ENCODE measurements at regions not wholly inside any gene's neighbourhood (a gene's known extent, or its start where the extent isn't known, plus 50 kb on each side); places are given as distances from the start of the nearest gene placed in this dataset.

DNA sequence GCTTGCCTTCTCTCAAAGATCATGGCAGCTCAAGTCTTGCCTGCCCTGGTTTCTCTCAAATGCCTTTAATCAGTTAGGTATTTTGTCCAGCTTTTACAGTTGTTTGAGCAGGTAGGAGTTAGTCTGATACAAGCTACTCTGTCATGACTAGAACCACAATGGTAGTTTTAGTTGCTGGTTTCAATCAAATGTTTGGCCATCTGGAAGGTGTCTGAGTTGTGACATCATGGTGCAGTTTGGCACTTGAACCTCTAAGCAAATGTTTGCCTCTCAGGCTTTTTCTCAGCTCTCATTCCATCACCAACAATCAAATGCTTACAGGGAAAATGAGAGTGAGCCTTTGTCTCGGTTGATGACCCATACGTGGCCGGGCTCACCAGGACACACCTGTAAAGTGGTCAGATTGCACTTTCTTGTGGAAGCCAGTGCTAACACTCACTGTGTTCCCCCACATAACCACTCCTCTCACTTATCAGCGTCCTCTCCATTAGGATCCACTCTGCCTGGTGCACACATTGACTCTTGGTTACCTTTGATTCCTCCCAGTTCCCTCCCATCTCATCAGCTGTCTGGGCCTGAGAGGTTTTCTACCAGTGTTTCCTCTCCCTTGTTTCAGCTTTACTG, 67.5 kb downstream of the CCDC185 start:
- TF ChIP-seq, protein P1, sequence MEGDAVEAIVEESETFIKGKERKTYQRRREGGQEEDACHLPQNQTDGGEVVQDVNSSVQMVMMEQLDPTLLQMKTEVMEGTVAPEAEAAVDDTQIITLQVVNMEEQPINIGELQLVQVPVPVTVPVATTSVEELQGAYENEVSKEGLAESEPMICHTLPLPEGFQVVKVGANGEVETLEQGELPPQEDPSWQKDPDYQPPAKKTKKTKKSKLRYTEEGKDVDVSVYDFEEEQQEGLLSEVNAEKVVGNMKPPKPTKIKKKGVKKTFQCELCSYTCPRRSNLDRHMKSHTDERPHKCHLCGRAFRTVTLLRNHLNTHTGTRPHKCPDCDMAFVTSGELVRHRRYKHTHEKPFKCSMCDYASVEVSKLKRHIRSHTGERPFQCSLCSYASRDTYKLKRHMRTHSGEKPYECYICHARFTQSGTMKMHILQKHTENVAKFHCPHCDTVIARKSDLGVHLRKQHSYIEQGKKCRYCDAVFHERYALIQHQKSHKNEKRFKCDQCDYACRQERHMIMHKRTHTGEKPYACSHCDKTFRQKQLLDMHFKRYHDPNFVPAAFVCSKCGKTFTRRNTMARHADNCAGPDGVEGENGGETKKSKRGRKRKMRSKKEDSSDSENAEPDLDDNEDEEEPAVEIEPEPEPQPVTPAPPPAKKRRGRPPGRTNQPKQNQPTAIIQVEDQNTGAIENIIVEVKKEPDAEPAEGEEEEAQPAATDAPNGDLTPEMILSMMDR (IDR thresholded peaks at IDR 0.05; ENCODE audit: insufficient read depth, low read depth, low read length) = no peak
- TF ChIP-seq EZH2 (IDR thresholded peaks at IDR 0.05; ENCODE audit: insufficient read depth, low read length) = no peak

Data from astrocyte (in vitro differentiated cells and primary cell).